HG02943 (cell line): ENCODE measurements at regions not wholly inside any gene's neighbourhood (a gene's known extent, or its start where the extent isn't known, plus 50 kb on each side); places are given as distances from the start of the nearest gene placed in this dataset.

ENCODE experiments used
- ATAC-seq: cut with Tn5 transposase; IDR thresholded peaks from one replicate; pipeline ENCODE4 v1.9.1; 2021; ENCODE audit warnings: mild to moderate bottlenecking, low read depth, moderate library complexity; ENCODE audit not compliant: unreplicated experiment

GRCh38 chr10:50936335-50936734 is 50.9 kb upstream of the A1CF start:
- ATAC-seq, result no peak

- no peak for ATAC-seq
These were observed 51.9 kb upstream of the A1CF start for GRCh38 chr10:50937230-50937907.

- no peak for ATAC-seq
These were observed 56.2 kb upstream of the A1CF start for GRCh38 chr10:50941629-50942028.

- ATAC-seq, result no peak
These were observed 61.8 kb upstream of the A1CF start for GRCh38 chr10:50946991-50947781.

GRCh38 chr10:50951365-50951764 is 65.9 kb upstream of the A1CF start:
- ATAC-seq, result no peak

- ATAC-seq, result no peak
These were observed 75.9 kb upstream of the A1CF start for GRCh38 chr10:50961297-50961696.

GRCh38 chr10:50963063-50963462 is 77.6 kb upstream of the A1CF start:
- no peak for ATAC-seq

GRCh38 chr10:50968386-50969091 is 83.1 kb upstream of the A1CF start:
- ATAC-seq, result no peak

- no peak for ATAC-seq
These were observed 87.2 kb upstream of the A1CF start for GRCh38 chr10:50972591-50972990.

- ATAC-seq, result no peak
These were observed 92.9 kb upstream of the PRKG1 start for GRCh38 chr10:50981385-50981784.

GRCh38 chr10:50981904-50982303 is 92.4 kb upstream of the PRKG1 start:
- no peak for ATAC-seq

GRCh38 chr10:50982989-50983388 is 91.3 kb upstream of the PRKG1 start:
- ATAC-seq, result no peak

- no peak for ATAC-seq
These were observed 86.4 kb upstream of the PRKG1 start for GRCh38 chr10:50987934-50988333.

GRCh38 chr10:50988792-50989191 is 85.5 kb upstream of the PRKG1 start:
- no peak for ATAC-seq

- ATAC-seq, result no peak
These were observed 83.5 kb upstream of the PRKG1 start for GRCh38 chr10:50990568-50991455.

- no peak for ATAC-seq
These were observed 82.6 kb upstream of the PRKG1 start for GRCh38 chr10:50991456-50992355.

GRCh38 chr10:50992356-50992901 is 81.9 kb upstream of the PRKG1 start:
- no peak for ATAC-seq

- no peak for ATAC-seq
These were observed 81.1 kb upstream of the PRKG1 start for GRCh38 chr10:50992972-50993766.
